SK-N-DZ (cell line): ENCODE measurements at regions not wholly inside any gene's neighbourhood (a gene's known extent, or its start where the extent isn't known, plus 50 kb on each side); places are given as distances from the start of the nearest gene placed in this dataset.
"Not testable (repeated sequence)": the region's sequence is repeated elsewhere in the genome, so short reads cannot be mapped to it uniquely, and the experiment has no call there.

ENCODE experiments used
- DNase-seq: peaks from one replicate; pipeline ENCODE4 v3.0.0-alpha.2; 2015; ENCODE audit warnings: low spot score

- no peak for DNase-seq
Measured at GRCh38 chr10:34908481-34908880, 93.4 kb upstream of the PARD3 start.

DNA sequence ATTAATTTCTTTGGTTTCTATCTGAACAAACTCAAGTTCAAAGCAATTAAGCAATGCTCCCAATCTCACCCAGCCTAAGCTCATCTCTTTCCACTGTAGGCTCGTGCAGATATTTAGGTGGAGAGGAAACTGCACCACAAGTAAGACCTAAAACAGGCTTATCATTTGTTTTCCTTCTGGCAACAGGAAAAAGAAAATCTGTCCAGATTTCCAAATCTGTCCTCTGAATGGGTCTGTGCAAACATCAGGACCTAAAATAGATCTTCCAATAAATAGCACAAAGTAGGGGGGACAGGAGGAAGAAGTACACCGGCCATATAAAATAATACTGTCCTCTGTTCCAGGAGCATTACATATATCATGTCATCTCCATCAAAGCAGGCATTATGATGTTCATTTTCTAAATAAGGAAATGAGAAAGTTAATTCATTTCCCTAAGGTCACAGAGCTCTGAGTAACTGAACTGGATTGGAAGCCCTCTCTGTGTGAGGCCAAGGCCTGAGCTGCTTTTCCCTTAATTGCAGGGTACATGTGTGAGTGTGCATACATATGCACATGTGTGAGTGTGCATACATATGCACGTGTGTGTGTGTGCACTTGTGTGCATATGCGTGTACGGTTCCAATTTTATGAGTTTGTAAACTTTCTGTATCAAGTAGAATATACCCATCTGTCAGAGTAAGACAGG is 92.8 kb upstream of the PARD3 start:
- no peak for DNase-seq

DNA sequence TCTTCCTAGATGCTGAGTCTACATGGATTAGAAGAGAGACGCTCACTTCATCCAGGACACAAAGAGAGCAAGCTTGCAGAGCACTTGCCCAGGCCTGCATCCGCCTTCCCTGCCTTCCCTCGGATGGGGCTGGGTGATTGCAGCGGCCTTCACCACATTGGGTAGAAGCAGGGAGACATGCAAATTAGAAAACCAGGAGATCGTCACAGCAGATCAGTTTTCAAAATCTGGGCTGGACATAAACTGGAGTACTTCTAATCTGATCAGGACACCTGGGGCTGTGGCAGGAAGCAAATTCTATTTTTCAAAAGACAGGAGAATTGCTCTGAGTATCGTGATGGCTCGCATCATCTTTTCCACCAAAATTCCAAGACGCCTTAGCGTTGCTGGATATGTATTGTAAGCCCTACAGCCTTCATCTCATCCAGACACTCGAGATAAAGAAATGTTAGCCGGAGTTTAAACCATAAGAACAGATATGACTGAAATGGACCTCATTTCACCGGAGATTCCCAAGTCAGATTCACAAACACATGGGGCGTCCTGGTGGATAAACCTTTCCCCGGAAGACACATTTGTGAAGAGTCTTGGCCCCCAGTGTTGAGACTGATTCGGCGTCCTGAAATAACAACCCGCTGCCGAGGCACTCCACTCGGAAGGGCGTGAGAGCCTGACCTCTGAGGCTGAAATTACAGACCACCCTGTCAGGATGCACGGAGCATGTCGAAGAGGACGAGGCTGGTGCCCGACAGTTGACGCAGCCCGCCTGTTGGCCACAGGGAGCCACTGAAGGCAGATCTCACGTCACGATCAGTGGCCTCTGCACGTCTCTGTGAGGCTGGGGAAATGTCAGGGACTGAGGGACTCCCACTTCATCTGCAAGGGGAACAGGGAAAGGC is 91.2 kb upstream of the PARD3 start:
- peak; percentile 88 for DNase-seq

DNA sequence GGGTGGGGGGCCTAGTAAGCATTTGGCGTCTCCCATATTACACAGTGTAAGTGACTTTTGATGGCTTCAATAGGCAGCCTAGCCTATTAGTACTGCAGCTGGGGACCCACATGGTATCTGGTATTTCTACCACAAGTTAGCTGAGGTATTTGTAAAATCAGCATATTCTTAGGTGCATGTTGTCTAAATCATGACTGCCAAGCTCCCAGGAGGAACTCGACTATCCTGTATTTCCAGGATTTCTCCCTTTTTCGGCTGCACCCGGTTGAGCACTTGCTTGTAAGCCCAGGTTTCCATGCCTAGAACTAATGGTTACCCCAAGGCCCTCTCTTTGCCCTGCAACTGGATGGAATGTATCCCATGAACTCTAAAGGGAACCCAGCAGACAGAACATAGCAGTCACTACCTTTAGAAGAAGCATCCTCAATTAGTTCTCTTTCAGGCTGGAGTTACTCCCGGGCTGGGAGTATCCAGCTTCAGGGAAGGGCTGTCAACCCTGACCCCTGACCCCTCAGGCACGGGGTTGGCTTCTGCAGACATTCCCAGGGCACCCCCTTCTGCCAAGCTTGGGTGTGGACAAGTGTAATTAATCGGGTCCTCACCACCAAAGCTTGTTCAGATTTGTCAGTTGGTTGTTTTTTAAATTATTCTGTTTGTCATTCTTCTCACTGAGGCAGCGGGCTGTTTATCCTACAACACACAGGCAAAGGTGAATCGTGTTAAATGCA is 90.3 kb upstream of the PARD3 start:
- no peak for DNase-seq

DNA sequence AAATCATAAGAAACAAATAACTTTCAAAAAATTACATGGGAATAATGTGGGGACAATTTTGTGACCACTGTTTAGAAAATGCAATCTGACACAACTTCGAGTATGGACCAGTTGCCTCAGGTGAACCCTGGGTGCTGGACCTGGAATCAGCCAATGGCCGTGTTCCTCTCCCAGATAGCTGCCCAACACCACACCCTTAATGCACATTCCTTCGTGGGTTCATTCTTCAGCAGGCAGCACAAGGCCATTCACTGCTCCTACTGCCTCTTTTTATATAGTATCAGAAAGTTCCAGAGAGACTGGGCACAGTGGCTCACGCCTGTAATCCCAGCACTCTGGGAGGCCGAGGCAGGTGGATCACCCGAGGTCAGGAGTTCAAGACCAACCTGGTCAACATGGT is 89.1 kb upstream of the PARD3 start:
- no peak for DNase-seq

DNA sequence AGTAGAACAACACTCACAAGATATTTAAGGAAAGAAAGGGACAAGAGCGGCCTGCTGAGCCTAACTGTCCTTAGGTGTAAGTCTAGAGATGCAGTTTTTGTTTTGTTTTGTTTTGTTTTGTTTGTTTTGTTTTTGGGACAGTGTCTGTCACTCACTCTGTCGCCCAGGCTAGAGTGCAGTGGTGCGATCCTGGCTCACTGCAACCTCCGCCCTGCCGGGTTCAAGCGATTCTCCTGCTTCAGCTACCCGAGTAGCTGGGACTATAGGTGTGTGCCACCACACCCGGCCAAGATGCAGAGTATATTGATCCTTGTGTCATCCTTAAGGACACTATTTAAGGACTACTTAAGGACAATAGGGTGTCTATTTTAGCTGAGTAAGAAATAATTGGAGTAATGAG is 84.1 kb upstream of the PARD3 start:
- DNase-seq, result no peak

- DNase-seq, result no peak
Measured at GRCh38 chr10:34895977-34896376, 80.9 kb upstream of the PARD3 start.

- DNase-seq, result not testable (repeated sequence)
Measured at GRCh38 chr10:34895046-34895445, 80.0 kb upstream of the PARD3 start.

DNA sequence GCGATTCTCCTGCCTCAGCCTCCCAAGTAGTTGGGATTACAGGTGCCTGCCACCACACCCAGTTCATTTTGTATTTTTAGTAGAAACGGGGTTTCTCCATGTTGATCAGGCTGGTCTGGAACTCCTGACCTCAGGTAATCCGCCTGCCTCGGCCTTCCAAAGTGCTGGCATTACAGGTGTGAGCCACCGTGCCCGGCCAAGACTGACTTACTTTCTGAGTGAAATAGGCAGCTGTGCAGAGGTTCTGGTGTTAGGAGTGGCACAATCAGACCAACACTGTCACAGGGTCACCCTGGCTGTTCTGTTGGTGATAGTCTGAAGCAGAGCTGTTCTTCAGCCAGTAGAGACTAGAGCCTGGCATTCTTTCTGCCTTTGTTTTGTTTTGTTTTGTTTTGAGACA is 77.4 kb upstream of the PARD3 start:
- DNase-seq, result not testable (repeated sequence)

GRCh38 chr10:34890939-34891338 is 75.8 kb upstream of the PARD3 start:
- no peak for DNase-seq

- DNase-seq, result no peak
Measured at GRCh38 chr10:34889004-34889869, 74.1 kb upstream of the PARD3 start.

- DNase-seq, result no peak
Measured at GRCh38 chr10:34886906-34887642, 72.0 kb upstream of the PARD3 start.

- DNase-seq, result no peak
Measured at GRCh38 chr10:34885898-34886297, 70.8 kb upstream of the PARD3 start.

- DNase-seq, result no peak
Measured at GRCh38 chr10:34885011-34885410, 69.9 kb upstream of the PARD3 start.

DNA sequence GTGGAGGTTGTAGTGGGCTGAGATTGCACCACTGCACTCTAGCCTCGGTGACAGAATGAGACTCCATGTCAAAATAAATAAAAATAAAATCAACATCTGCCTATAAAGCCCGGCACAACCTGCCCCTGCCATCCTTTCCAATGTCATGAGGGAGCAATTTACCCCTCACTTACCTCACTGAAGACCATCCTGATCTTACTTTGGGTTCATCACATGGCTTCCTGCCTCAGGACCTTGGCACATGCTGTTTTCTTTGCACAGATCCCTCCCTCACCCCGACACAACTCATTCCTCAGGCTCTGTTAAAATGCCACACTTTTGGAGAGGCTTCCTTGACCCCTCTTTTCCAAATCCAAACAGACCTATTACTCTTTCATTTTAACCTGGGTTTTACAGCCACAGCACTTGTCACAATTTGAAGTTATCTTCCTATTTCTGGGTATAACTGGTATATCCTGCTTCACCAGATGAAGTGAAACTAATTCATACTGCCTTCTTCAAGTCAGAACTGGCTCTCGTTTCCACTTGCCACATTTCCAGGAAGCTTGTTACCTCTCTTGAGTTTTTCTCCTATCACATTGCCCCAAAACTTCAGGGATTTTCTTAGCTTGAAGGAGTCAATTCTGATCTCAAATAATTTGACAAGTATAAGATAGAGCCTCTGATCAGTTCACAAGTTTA is 69.3 kb upstream of the PARD3 start:
- DNase-seq, result no peak

GRCh38 chr10:34880817-34881216 is 65.7 kb upstream of the PARD3 start:
- no peak for DNase-seq

DNA sequence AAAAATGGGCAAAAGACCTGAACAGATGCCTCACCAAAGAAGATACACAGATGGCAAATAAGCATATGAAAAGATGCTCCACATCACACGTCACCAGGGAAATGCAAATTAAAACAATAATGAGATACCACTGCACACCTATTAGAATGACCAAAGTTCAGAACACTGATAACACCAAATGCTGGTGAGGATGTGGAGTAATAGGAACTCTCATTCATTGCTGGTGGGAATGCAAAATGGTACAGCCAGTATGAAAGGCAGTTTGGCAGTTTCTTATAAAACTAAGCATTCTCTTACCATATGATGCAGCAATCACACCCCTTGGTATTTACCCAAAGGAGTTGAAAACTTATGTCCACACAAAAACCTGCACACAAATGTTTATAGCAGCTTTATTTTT is 63.6 kb upstream of the PARD3 start:
- DNase-seq, result not testable (repeated sequence)

DNA sequence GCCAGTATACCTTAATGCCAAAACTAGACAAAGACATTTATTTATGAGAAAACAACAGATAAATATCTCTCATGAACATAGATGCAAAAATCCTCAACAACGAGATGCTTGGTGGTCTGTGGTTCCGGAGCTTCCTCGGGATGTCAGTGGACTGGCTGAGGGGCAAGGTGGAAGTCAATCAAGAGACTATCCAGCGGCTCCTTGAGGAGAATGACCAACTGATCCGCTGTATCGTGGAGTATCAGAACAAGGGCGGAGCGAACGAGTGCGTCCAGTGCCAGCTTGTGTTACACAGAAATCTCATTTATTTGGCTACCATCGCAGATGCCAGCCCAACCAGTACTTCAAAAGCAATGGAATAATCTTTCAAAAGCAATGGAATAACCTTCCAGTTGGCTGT is 60.0 kb upstream of the PARD3 start:
- no peak for DNase-seq

DNA sequence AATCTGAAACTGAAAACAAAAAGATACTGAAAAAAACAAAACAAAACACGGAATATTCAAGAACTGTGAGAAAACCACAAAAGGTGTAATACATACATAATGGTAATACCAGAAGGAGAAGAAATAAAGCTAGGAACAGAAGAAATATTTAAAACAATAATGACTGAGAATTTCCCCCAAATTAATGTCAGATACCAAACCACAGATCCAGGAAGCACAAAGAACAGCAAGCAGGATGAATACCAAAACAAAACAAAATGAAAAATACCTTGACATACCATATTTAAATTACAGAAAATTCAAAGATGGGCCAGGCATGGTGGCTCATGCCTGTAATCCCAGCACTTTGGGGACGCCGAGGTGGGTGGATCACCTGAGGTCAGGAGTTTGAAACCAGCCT is 57.7 kb upstream of the PARD3 start:
- no peak for DNase-seq
